Umbilical cord (tissue), 1 donor: ENCODE measurements at regions not wholly inside any gene's neighbourhood (a gene's known extent, or its start where the extent isn't known, plus 50 kb on each side); places are given as distances from the start of the nearest gene placed in this dataset.

Experiments
- DNase-seq: peaks from one replicate; pipeline ENCODE4 v3.0.0-alpha.2; 2015; ENCODE audit warnings: low spot score

- DNase-seq = no peak
These were observed 122.2 kb downstream of the ACTL8 start for GRCh38 chr1:17877316-17877715.

GRCh38 chr1:17877896-17878295 lies 122.8 kb downstream of the ACTL8 start:
- DNase-seq = no peak

- peak; percentile 11 for DNase-seq
These were observed 123.7 kb downstream of the ACTL8 start for GRCh38 chr1:17878837-17879236.

- DNase-seq = no peak
These were observed 125.3 kb downstream of the ACTL8 start for GRCh38 chr1:17880449-17880848.

GRCh38 chr1:17881761-17882160 lies 126.6 kb downstream of the ACTL8 start:
- DNase-seq = no peak

- no peak for DNase-seq
These were observed 128.0 kb downstream of the ACTL8 start for GRCh38 chr1:17883136-17883535.

- no peak for DNase-seq
These were observed 128.7 kb downstream of the ACTL8 start for GRCh38 chr1:17883662-17884395.

GRCh38 chr1:17885663-17886320 lies 130.7 kb downstream of the ACTL8 start:
- no peak for DNase-seq

GRCh38 chr1:17886386-17886785 lies 131.3 kb downstream of the ACTL8 start:
- DNase-seq = no peak

- no peak for DNase-seq
These were observed 131.8 kb downstream of the ACTL8 start for GRCh38 chr1:17886838-17887441.

GRCh38 chr1:17887661-17888371 lies 132.7 kb downstream of the ACTL8 start:
- no peak for DNase-seq

GRCh38 chr1:17890056-17890814 lies 135.1 kb downstream of the ACTL8 start:
- DNase-seq = no peak

- no peak for DNase-seq
These were observed 135.7 kb downstream of the ACTL8 start for GRCh38 chr1:17890815-17891191.

- no peak for DNase-seq
These were observed 136.3 kb downstream of the ACTL8 start for GRCh38 chr1:17891205-17892110.

- DNase-seq = no peak
These were observed 137.1 kb downstream of the ACTL8 start for GRCh38 chr1:17892225-17892624.

GRCh38 chr1:17892851-17893250 lies 137.7 kb downstream of the ACTL8 start:
- no peak for DNase-seq

GRCh38 chr1:17893891-17894631 lies 138.9 kb downstream of the ACTL8 start:
- DNase-seq = no peak

- DNase-seq = no peak
These were observed 140.3 kb downstream of the ACTL8 start for GRCh38 chr1:17895401-17895800.

GRCh38 chr1:17895986-17896385 lies 140.9 kb downstream of the ACTL8 start:
- no peak for DNase-seq

GRCh38 chr1:17903386-17903785 lies 148.3 kb downstream of the ACTL8 start:
- DNase-seq = no peak
